Chondrocyte (in vitro differentiated cells): ENCODE measurements at regions not wholly inside any gene's neighbourhood (a gene's known extent, or its start where the extent isn't known, plus 50 kb on each side); places are given as distances from the start of the nearest gene placed in this dataset.

Experiments used
- DNase-seq: peaks from one replicate; pipeline ENCODE4 v3.0.0; 2021; ENCODE audit warnings: mixed read lengths, low spot score
- H3K27ac Mint-ChIP-seq: one replicate; pipeline ENCODE4 v1.8.0; 2021; ENCODE audit warnings: mild to moderate bottlenecking, moderate library complexity, mixed read lengths; ENCODE audit not compliant: unreplicated experiment
- H3K27me3 Mint-ChIP-seq: 2 replicates; pipeline ENCODE4 v1.8.0; 2021; ENCODE audit warnings: low read depth, mixed read lengths
- H3K36me3 Mint-ChIP-seq: 2 replicates; pipeline ENCODE4 v1.8.0; 2021; ENCODE audit warnings: low read depth, mixed read lengths
- H3K4me1 Mint-ChIP-seq: 2 replicates; pipeline ENCODE4 v1.8.0; 2021; ENCODE audit warnings: low read depth, mild to moderate bottlenecking, mixed read lengths
- H3K4me3 Mint-ChIP-seq: one replicate; pipeline ENCODE4 v1.8.0; 2021; ENCODE audit warnings: mild to moderate bottlenecking, moderate library complexity, mixed read lengths; ENCODE audit not compliant: unreplicated experiment
- H3K9me3 Mint-ChIP-seq: 2 replicates; pipeline ENCODE4 v1.8.0; 2021; ENCODE audit warnings: low read depth, mixed read lengths
- TF ChIP-seq, protein P1 (sequence below): fragments of 200-600 bp; sonication (generic); IDR thresholded peaks from 2 replicates; pipeline ENCODE4 v1.5.0; 2021; ENCODE audit warnings: antibody characterized with exemption, mild to moderate bottlenecking, moderate library complexity

DNA sequence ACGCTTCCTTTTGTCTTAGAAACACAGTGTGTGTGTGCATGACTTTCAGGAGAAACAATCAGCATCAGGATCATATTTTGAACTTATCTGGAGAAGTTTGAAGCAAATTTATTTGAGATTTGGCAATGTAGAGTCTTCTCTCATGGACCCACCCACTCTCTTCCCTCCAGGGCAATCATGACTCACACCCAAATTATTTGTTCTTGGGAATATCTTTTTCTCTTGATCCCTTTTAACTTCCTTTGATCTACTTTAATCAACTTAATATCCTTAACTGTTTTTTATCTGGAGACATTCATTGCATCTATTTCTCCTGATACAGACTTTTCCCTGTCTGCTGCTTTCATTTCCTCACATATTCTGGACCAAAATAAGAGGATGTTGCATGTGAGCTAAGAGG lies 1174.3 kb downstream of the GATA3 start:
- H3K4me1 Mint-ChIP-seq = no peaks in the 10 kb centered on the region
- H3K27ac Mint-ChIP-seq = no peak overlapping the region
- no peak overlapping the region for H3K4me3 Mint-ChIP-seq
- TF ChIP-seq, protein P1, sequence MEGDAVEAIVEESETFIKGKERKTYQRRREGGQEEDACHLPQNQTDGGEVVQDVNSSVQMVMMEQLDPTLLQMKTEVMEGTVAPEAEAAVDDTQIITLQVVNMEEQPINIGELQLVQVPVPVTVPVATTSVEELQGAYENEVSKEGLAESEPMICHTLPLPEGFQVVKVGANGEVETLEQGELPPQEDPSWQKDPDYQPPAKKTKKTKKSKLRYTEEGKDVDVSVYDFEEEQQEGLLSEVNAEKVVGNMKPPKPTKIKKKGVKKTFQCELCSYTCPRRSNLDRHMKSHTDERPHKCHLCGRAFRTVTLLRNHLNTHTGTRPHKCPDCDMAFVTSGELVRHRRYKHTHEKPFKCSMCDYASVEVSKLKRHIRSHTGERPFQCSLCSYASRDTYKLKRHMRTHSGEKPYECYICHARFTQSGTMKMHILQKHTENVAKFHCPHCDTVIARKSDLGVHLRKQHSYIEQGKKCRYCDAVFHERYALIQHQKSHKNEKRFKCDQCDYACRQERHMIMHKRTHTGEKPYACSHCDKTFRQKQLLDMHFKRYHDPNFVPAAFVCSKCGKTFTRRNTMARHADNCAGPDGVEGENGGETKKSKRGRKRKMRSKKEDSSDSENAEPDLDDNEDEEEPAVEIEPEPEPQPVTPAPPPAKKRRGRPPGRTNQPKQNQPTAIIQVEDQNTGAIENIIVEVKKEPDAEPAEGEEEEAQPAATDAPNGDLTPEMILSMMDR = no peak
- no peaks in the 10 kb centered on the region for H3K9me3 Mint-ChIP-seq
- DNase-seq = no peak
- H3K36me3 Mint-ChIP-seq = no peaks in the 10 kb centered on the region
- H3K27me3 Mint-ChIP-seq = peaks cover 16% of the 10 kb centered on the region

DNA sequence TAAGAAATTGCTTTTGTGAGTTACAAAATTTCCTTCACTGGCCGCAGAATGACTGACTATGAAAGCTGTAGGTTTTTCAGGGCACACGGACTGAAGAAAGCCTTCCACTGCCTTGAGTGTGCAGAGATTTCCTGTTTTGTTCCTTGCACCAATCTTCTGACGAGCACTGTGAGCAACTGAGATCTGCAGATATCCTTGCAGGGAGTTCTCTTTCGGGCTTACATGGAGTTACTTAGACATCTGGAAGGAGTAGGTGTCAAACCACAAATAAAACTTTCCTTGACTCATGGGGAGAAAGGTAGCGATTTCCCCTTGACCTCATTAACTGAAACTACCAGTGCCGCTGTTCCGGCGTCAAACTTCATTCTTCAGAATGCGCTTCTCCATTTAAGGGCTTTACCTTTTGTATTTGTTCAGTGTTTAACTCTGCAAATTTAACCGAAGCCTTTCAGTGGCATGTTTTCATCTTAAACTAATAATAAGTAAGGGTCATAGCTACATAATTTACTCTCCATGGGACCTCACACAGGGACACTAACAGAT lies 1175.3 kb downstream of the GATA3 start:
- H3K4me1 Mint-ChIP-seq = no peaks in the 10 kb centered on the region
- H3K9me3 Mint-ChIP-seq = no peaks in the 10 kb centered on the region
- H3K36me3 Mint-ChIP-seq = no peaks in the 10 kb centered on the region

DNA sequence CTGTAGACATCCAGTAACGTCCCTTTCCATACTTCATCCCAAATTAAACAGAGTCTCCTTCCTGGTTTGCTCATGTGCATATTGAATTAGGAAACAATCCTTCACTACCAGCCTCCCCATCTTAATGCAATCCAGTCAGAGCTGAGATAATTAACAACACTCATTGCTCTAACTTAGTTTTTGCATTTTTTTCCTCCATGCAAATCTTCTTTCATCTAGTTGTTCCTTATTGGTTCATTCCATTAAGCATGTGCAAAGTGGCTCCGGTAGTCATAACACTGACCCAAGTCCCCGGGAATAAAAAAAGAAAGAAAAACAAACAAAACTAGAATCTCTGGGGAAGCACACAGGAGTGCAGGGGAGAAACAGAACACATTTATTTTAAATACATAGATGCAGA lies 1176.1 kb downstream of the GATA3 start:
- no peaks in the 10 kb centered on the region for H3K4me1 Mint-ChIP-seq
- DNase-seq = no peak
- no peaks in the 10 kb centered on the region for H3K36me3 Mint-ChIP-seq
- no peak overlapping the region for H3K27ac Mint-ChIP-seq
- no peak overlapping the region for H3K4me3 Mint-ChIP-seq
- H3K27me3 Mint-ChIP-seq = peaks cover 17% of the 10 kb centered on the region
- TF ChIP-seq, protein P1 = no peak
- H3K9me3 Mint-ChIP-seq = no peaks in the 10 kb centered on the region

More for the DNA sequence above, 1175.3 kb downstream of the GATA3 start:
- H3K4me3 Mint-ChIP-seq = no peak overlapping the region
- TF ChIP-seq, protein P1 = no peak
- H3K27ac Mint-ChIP-seq = no peak overlapping the region
- no peak for DNase-seq
- peaks cover 15% of the 10 kb centered on the region for H3K27me3 Mint-ChIP-seq

DNA sequence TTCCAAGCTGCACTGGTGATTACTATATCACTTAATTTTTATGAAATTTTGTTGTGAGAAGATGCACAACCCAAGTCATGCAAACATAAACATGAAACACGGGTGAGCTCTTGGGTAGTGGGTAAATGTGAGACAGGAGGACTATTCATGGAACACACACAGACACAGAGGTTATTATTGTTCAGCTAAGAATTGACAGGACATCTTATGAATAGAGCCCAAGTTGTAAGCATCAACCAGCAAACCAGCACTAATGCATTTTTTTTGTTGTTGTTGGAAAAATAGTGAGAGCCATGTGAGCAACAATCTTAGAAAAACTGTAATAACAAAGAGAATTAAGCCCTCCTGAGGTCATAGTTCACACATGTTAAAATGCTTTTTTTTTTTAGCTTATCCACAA lies 1179.7 kb downstream of the GATA3 start:
- Mint-ChIP-seq H3K27me3 (peaks cover 13% of the 10 kb centered on the region), H3K4me3 (no peak overlapping the region), H3K27ac (no peak overlapping the region), H3K36me3 (no peaks in the 10 kb centered on the region), H3K4me1 (no peaks in the 10 kb centered on the region), H3K9me3 (no peaks in the 10 kb centered on the region)
- no peak for DNase-seq
- TF ChIP-seq, protein P1 = no peak

DNA sequence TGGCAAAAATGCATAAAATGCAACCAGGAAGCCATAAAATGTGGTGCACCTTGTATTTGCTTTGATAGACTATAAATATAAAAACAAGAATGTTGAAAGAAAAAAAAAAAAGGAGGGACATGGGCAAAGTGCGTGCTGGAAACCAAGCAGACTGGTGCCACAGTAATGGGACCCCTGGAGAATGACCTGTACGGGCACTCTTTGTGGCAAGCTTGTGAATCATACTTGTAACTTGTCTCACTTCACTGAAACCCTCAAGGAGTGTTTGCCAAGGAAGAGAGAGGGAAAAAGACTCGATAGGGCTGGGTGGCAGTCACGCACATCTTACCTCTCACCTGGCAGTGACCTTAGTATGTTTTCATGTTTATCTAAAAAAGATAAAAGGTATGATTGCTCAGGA lies 1183.6 kb downstream of the GATA3 start:
- no peaks in the 10 kb centered on the region for H3K9me3 Mint-ChIP-seq

More for the DNA sequence above, 1183.6 kb downstream of the GATA3 start:
- H3K27ac Mint-ChIP-seq = no peak overlapping the region
- TF ChIP-seq, protein P1 = no peak
- H3K4me3 Mint-ChIP-seq = no peak overlapping the region
- no peaks in the 10 kb centered on the region for H3K36me3 Mint-ChIP-seq
- DNase-seq = no peak
- peaks cover 5% of the 10 kb centered on the region for H3K27me3 Mint-ChIP-seq
- H3K4me1 Mint-ChIP-seq = no peaks in the 10 kb centered on the region
